IPS DF 6.9 (cell line): ENCODE measurements at regions not wholly inside any gene's neighbourhood (a gene's known extent, or its start where the extent isn't known, plus 50 kb on each side); places are given as distances from the start of the nearest gene placed in this dataset.

ENCODE experiments used
- DNase-seq: peaks from one replicate; pipeline ENCODE4 v3.0.0-alpha.2; 2013; ENCODE audit warnings: low read depth, low spot score
- H3K27ac ChIP-seq: one replicate; pipeline ENCODE4 v1.5.1; 2013; ENCODE audit warnings: low read length, control low read depth
- H3K27me3 ChIP-seq: 2 replicates; pipeline ENCODE4 v1.6.1; 2013; ENCODE audit warnings: mild to moderate bottlenecking, low read length; ENCODE audit not compliant: control insufficient read depth, insufficient read depth
- H3K36me3 ChIP-seq: 2 replicates; pipeline ENCODE4 v1.6.1; 2013; ENCODE audit warnings: low read length; ENCODE audit not compliant: control insufficient read depth, insufficient read depth
- H3K4me1 ChIP-seq: 2 replicates; pipeline ENCODE4 v1.6.1; 2013; ENCODE audit warnings: low read length; ENCODE audit not compliant: control insufficient read depth, insufficient read depth
- H3K4me3 ChIP-seq: 2 replicates; pipeline ENCODE4 v1.5.1; 2013; ENCODE audit warnings: mild to moderate bottlenecking, low read length
- H3K9me3 ChIP-seq: 2 replicates; pipeline ENCODE4 v1.6.1; 2013; ENCODE audit warnings: low read length, inconsistent platforms; ENCODE audit not compliant: control insufficient read depth, insufficient read depth
- WGBS: extraction: QIAGEN DNeasy Blood & Tissue Kit; methylation state at CpG from one replicate; pipeline ENCODE4 v1.1.7; 2013; ENCODE audit warnings: mixed read lengths, missing lambda C conversion rate; ENCODE audit not compliant: insufficient read length, insufficient coverage; 5-methylcytosine and 5-hydroxymethylcytosine counted together

DNA sequence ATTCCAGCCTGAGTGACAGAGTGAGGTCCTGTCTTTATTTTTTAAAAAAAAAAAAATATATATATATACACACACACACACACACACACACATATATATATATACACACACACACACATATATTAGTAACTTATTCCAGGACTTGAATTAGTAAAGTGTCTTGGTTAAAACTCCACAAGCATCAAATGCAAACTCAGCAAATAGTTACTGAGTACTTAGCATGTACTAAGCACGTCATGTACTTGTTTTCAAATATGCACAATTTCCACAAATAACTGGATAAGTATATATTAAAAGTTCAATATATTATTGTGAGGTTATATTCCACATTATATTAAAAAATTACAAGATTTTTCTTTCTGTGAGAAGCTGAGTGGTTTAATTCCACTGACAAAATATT is 304.7 kb downstream of the ZEB2 start:
- Histone ChIP-seq H3K27ac (no peak overlapping the region), H3K9me3 (no peaks in the 10 kb centered on the region), H3K36me3 (no peaks in the 10 kb centered on the region), H3K4me1 (no peaks in the 10 kb centered on the region), H3K27me3 (no peaks in the 10 kb centered on the region), H3K4me3 (no peak overlapping the region)
- no CpG with 5 or more reads among the region's 1 CpG for WGBS
- no peak for DNase-seq

DNA sequence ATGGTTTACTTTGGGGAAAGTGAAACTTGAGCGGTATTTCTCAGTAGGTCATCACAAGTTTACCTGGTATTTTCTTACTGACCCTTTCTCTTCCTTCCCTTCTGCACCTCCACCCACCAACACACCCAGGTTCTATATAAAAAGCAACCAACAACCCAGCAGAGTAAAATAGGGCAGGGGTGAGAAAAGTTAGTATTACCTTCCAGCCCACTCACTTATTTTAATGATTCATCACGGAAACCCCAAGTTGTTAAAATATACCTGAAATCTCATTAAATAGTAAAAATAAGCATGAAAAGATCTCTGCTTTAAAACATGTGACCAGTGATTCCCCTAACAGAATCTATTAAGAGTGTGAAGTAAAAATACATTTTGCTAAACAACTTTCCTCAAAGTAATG is 306.1 kb downstream of the ZEB2 start:
- no peak for DNase-seq
- Histone ChIP-seq H3K4me1 (no peaks in the 10 kb centered on the region), H3K27ac (no peak overlapping the region), H3K36me3 (no peaks in the 10 kb centered on the region), H3K9me3 (no peaks in the 10 kb centered on the region), H3K4me3 (no peak overlapping the region), H3K27me3 (no peaks in the 10 kb centered on the region)
- no CpG with 5 or more reads among the region's 2 CpGs for WGBS

DNA sequence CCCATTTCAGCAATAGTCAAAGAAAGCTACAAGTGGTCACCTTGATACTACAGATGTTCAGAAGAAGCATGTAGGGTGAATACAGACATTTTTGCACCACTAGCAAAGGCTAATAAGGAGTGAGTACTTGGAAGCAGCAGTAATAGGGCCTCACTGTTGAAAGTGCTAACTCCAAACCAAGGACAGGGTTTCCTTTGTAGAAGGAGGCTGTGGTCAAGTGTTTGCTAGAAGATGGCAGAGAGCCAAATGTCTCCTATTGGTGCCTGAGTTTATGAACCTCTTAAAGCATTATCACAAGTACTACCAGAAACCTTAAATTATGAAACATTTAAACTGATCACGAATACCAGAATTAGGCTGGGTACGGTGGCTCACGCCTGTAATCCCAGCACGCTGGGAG is 308.1 kb downstream of the ZEB2 start:
- DNase-seq, result no peak
- no CpG with 5 or more reads among the region's 4 CpGs for WGBS

DNA sequence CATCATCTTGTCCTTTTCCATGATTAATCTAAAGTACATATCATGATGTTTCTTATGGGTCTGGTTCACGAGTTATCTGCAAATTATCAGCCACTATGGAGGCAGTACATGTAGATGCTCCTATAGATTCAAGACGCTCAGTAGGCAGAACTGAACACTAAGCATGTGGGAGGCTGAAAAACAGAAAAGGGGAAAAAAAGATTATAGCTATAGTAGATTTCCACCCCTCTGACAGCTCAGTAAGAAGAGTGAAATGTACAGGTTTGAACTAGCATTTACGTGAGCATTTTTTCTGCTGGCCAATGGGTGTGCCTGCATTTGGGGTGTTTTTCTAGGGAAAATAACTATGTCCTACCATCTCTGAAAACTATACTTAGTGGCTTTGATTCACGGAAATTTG is 308.9 kb downstream of the ZEB2 start:
- no peaks in the 10 kb centered on the region for H3K36me3 ChIP-seq
- DNase-seq, result no peak
- no peaks in the 10 kb centered on the region for H3K4me1 ChIP-seq
- WGBS, result no CpG with 5 or more reads among the region's 4 CpGs
- H3K27ac ChIP-seq, result no peak overlapping the region
- H3K27me3 ChIP-seq, result no peaks in the 10 kb centered on the region
- H3K9me3 ChIP-seq, result no peaks in the 10 kb centered on the region
- H3K4me3 ChIP-seq, result no peak overlapping the region

More for the DNA sequence above, 308.1 kb downstream of the ZEB2 start:
- H3K27me3 ChIP-seq, result no peaks in the 10 kb centered on the region
- H3K27ac ChIP-seq, result no peak overlapping the region
- H3K36me3 ChIP-seq, result no peaks in the 10 kb centered on the region
- no peak overlapping the region for H3K4me3 ChIP-seq
- H3K9me3 ChIP-seq, result no peaks in the 10 kb centered on the region
- H3K4me1 ChIP-seq, result no peaks in the 10 kb centered on the region

DNA sequence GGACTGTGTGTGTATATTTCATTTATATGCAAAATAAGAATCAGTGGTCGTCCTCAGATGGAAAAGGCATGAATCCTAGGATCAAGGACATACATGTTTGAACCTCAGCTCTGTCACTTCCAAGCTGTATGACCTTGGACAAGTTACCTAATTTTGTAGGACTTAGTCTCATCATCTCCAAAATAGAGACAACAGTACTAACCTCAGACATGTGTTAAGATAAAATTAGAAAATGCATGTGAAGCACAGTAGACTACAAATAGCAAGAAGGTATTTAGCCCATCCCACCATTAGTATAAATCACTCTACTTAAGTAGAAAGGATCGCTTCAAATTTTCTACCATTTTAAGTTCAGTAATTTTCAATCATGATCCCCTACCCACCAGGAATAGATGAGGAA is 309.8 kb downstream of the ZEB2 start:
- WGBS, result no CpG with 5 or more reads among the region's 2 CpGs
- DNase-seq, result no peak
- H3K4me3 ChIP-seq, result no peak overlapping the region
- H3K4me1 ChIP-seq, result no peaks in the 10 kb centered on the region
- no peaks in the 10 kb centered on the region for H3K36me3 ChIP-seq
- no peaks in the 10 kb centered on the region for H3K9me3 ChIP-seq
- H3K27ac ChIP-seq, result no peak overlapping the region
- no peaks in the 10 kb centered on the region for H3K27me3 ChIP-seq

DNA sequence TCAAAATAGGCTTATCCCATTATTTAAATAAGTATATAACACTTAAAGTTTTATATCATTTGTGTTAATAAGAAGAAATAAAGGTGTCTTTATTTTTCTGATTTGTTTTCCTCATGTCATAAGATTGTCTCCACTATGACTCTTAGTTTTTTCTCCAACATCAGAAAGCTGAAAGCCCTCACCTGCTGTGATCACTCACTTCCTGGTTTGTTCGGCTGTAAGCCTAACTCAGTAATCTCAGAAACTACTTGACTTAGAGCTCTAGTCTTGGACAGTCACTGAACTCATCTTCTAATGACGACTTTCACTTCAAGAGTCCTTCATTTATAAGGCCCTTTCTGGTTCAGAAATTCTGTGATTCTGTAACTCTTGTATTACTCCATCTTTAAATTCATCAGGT is 311.0 kb downstream of the ZEB2 start:
- no peak overlapping the region for H3K27ac ChIP-seq
- no CpG with 5 or more reads among the region's 2 CpGs for WGBS
- no peaks in the 10 kb centered on the region for H3K36me3 ChIP-seq
- H3K27me3 ChIP-seq, result no peaks in the 10 kb centered on the region
- no peak for DNase-seq
- H3K4me1 ChIP-seq, result no peaks in the 10 kb centered on the region
- H3K4me3 ChIP-seq, result no peak overlapping the region
- no peaks in the 10 kb centered on the region for H3K9me3 ChIP-seq

DNA sequence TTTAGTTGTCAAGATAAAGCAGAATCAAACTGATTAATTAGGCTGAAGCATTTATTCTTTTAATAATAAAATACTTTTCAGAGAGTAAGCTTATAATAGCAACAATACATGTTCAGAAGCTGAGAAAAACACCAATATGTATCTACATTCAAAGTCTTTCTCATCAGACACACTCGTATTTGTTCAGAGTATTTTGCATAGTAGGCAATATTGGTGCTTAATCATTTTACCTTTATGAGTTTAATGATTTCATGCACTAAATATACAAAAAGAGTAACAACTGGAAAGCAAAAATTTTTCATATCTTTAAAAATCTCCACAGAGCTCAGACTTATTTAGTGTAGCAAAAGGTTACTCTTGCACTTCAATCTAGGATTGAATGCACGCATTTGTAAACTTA is 313.9 kb downstream of the ZEB2 start:
- Histone ChIP-seq H3K4me3 (no peak overlapping the region), H3K9me3 (no peaks in the 10 kb centered on the region), H3K27me3 (no peaks in the 10 kb centered on the region), H3K27ac (no peak overlapping the region), H3K4me1 (no peaks in the 10 kb centered on the region), H3K36me3 (no peaks in the 10 kb centered on the region)
- no CpG with 5 or more reads among the region's 2 CpGs for WGBS
- no peak for DNase-seq

DNA sequence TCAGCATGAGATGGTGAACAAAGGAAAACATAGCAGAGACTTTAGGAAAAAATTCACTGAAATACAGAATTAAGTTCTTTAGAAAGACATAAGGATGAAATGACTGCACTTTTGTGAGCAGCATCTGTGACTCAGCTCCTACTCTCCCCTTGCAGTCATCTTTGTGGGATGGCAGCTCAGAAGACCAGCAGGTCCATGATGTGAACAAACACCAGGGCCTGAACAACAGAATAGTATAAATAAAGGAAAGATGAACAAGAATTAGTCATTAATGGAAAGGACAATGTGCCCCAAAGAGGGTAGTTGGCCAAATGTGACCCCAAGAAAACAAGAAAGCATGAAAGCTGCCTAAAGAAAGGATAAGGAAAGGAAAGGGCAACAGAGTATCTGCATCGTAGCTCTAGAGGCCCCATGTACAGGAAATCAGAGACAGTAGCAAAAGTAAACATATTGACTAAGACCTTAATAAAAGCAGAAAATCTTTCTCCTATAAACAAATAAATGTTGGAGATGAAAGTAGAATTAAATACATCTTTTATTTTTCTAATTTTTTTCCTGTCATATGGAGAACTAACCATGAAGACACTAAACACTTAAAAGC is 318.0 kb downstream of the ZEB2 start:
- Histone ChIP-seq H3K27ac (no peak overlapping the region), H3K27me3 (no peaks in the 10 kb centered on the region), H3K4me3 (no peak overlapping the region), H3K4me1 (no peaks in the 10 kb centered on the region), H3K9me3 (no peaks in the 10 kb centered on the region), H3K36me3 (no peaks in the 10 kb centered on the region)
- DNase-seq, result no peak
- no CpG with 5 or more reads among the region's 1 CpG for whole genome bisulfite sequencing

DNA sequence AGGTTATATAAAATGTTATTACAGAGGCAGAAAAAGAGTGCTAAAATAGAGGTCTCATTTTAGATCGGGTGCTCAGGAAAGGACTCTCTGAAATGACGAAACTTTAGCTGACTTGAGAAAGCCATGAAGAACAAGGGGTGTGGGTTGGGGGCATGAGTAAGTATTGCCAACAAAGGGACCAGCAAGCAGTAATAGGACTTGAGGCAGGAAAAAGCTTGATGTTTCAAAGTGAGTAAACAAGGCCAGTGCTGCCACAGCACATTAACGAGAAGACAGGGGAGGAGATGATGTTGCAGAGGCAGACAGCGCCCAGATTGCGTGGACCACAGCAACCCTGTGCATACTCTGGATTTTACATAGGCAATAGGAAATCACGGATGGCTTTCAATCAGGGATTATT is 318.8 kb downstream of the ZEB2 start:
- DNase-seq, result no peak
- no CpG with 5 or more reads among the region's 6 CpGs for WGBS
- H3K27me3 ChIP-seq, result no peaks in the 10 kb centered on the region

DNA sequence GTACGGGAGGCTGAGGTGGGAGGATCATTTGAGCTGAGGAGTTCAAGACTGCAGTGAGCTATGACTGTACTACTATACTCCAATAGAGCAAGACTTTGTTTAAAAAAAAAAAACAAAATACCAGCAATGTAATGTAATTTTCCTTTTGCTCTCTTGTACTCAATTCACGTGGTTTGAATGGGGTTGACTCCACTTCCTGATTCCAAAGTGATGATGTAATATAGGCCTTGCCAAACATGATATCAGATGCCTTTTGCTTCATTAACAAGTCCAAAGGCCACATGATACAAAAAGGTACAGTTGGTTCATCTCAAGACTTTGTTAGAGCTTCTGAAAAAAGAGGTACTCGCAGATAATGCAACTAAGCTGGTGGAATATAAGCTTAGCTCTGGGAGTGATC is 321.8 kb downstream of the ZEB2 start:
- Histone ChIP-seq H3K36me3 (no peaks in the 10 kb centered on the region), H3K4me1 (no peaks in the 10 kb centered on the region), H3K27me3 (no peaks in the 10 kb centered on the region), H3K4me3 (no peak overlapping the region), H3K9me3 (no peaks in the 10 kb centered on the region), H3K27ac (no peak overlapping the region)
- WGBS, result no CpG with 5 or more reads among the region's 3 CpGs
- DNase-seq, result no peak

More for the DNA sequence above, 318.8 kb downstream of the ZEB2 start:
- H3K4me1 ChIP-seq, result no peaks in the 10 kb centered on the region
- H3K4me3 ChIP-seq, result no peak overlapping the region
- H3K27ac ChIP-seq, result no peak overlapping the region
- H3K9me3 ChIP-seq, result no peaks in the 10 kb centered on the region
- no peaks in the 10 kb centered on the region for H3K36me3 ChIP-seq

DNA sequence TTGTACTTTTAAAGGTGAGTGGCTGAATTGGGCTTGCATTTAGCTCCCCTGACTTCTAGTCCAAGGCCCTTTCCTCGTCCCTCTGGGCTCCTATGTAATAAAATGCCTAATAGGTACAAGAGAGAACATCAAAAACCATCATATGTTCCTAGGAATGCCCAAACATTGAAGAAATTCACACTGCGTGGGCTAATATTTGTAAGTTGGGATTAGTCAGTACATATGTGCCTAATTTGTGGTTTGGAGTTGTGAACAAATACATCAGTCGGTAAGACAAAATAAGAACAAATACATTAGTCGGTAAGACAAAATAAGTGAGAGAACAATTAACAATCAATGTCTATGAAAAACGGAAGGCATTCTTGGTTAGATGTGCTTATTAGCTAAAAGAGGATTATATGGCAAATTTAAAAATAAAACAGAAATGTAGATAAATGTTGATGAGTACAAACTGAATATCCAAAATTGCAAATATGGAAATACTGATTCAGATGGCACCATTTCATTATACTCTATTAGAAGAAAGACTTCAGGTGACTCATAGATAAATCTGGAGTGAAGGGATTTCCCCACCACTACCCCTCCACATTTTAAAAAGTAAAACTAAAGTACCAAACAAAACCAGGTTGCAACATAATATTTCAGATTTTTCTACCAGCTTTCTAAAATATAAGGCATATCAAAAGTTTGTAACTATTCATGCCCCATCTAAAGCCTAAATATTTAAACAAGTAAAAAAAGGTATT is 325.4 kb downstream of the ZEB2 start:
- DNase-seq, result no peak
- WGBS, result no CpG with 5 or more reads among the region's 5 CpGs
- Histone ChIP-seq H3K36me3 (no peaks in the 10 kb centered on the region), H3K4me3 (no peak overlapping the region), H3K9me3 (no peaks in the 10 kb centered on the region), H3K27me3 (no peaks in the 10 kb centered on the region), H3K27ac (no peak overlapping the region), H3K4me1 (no peaks in the 10 kb centered on the region)
